Kidney (tissue), 13 donors: ENCODE measurements at regions not wholly inside any gene's neighbourhood (a gene's known extent, or its start where the extent isn't known, plus 50 kb on each side); places are given as distances from the start of the nearest gene placed in this dataset.

Source experiments
- DNase-seq, 5 donors: peaks; one replicate each; pipeline ENCODE4 v3.0.0-alpha.2; 2013 to 2020
- FAIRE-seq: peaks from 2 replicates; lab custom pipeline; 2012; peaks lifted over from hg19 to GRCh38; lab: Jason Lieb, UNC
- H3K27ac ChIP-seq, 2 donors: one replicate each; pipeline ENCODE4 v1.7.0; 2013; ENCODE audit warnings: low read depth in 2 of 2, low read length in 2 of 2, inconsistent platforms in 1 of 2
- H3K27me3 ChIP-seq: one replicate; pipeline ENCODE4 v1.7.1; 2013; ENCODE audit warnings: low read length, inconsistent platforms; ENCODE audit not compliant: control insufficient read depth, insufficient read depth
- H3K36me3 ChIP-seq, 3 donors: one replicate each; pipeline versions ENCODE4 v1.7.0 to v1.7.1; 2013; ENCODE audit warnings: low read length in 3 of 3, control low read depth in 1 of 3, inconsistent platforms in 1 of 3; ENCODE audit not compliant: insufficient read depth in 3 of 3, control insufficient read depth in 2 of 3
- H3K4me1 ChIP-seq, 3 donors: one replicate each; pipeline versions ENCODE4 v1.7.0 to v1.7.1; 2013; ENCODE audit warnings: low read length in 3 of 3, inconsistent platforms in 1 of 3, low read depth in 1 of 3; ENCODE audit not compliant: control insufficient read depth in 2 of 3, insufficient read depth in 2 of 3
- H3K4me3 ChIP-seq, 3 donors: one replicate each; pipeline versions ENCODE4 v1.7.0 to v1.8.1; 2013; ENCODE audit warnings: low read length in 3 of 3, control low read depth in 1 of 3, inconsistent platforms in 1 of 3
- H3K9ac ChIP-seq, 3 donors: one replicate each; pipeline versions ENCODE4 v1.7.0 to v1.7.1; 2013; ENCODE audit warnings: low read length in 3 of 3, control low read depth in 1 of 3, inconsistent platforms in 1 of 3
- H3K9me3 ChIP-seq, 3 donors: one replicate each; pipeline versions ENCODE4 v1.7.0 to v1.7.1; 2013; ENCODE audit warnings: low read length in 3 of 3, control low read depth in 1 of 3, inconsistent platforms in 1 of 3; ENCODE audit not compliant: control insufficient read depth in 2 of 3, insufficient read depth in 1 of 3
- CTCF ChIP-seq: IDR thresholded peaks from 3 replicates; pipeline ENCODE4 v1.5.1; 2012; ENCODE audit warnings: mild to moderate bottlenecking, moderate library complexity, borderline replicate concordance; ENCODE audit not compliant: insufficient read depth; ENCODE audit errors: extremely low read depth
- intact Hi-C: fragments of 100-400 bp; cut with DNase I; formaldehyde crosslinking; loops from one replicate; pipeline ENCODE4 v1.11.1; 2022
- donor health status: control.
- donor health status: control.
- donor health status: control.
- donor health status: control.
- donor health status: control.
- donor health status: DM: yes; HTN: yes; CAD: no.
- donor health status: Normal renal cell carcinoma (clear cell type).

- Histone ChIP-seq H3K27ac (no peak overlapping the region), H3K36me3 (no peaks in the 10 kb centered on the region), H3K9ac (no peak overlapping the region), H3K27me3 (no peaks in the 10 kb centered on the region), H3K4me1 (no peaks in the 10 kb centered on the region), H3K4me3 (no peak overlapping the region), H3K9me3 (no peaks in the 10 kb centered on the region)
- no peak for FAIRE-seq
- no peak for TF ChIP-seq CTCF
- DNase-seq, result no peak
- intact Hi-C loops, result no loop called here
Measured at GRCh38 chr3:24802614-24803013, 308.0 kb upstream of the THRB start.

GRCh38 chr3:24804095-24804494, 309.4 kb upstream of the THRB start:
- Histone ChIP-seq H3K27me3 (no peaks in the 10 kb centered on the region), H3K9me3 (no peaks in the 10 kb centered on the region), H3K9ac (no peak overlapping the region), H3K27ac (no peak overlapping the region), H3K36me3 (no peaks in the 10 kb centered on the region), H3K4me1 (no peaks in the 10 kb centered on the region), H3K4me3 (no peak overlapping the region)
- no peak for FAIRE-seq
- intact Hi-C loops, result no loop called here
- TF ChIP-seq CTCF, result no peak
- no peak for DNase-seq

GRCh38 chr3:24810881-24811280, 316.2 kb upstream of the THRB start:
- TF ChIP-seq CTCF, result no peak
- H3K4me1 ChIP-seq, result peaks cover 0 to 4% (median 0%) of the 10 kb centered on the region in 3 donors
- H3K4me3 ChIP-seq, result no peak overlapping the region
- no peak overlapping the region for H3K9ac ChIP-seq
- H3K27ac ChIP-seq, result no peak overlapping the region
- no peaks in the 10 kb centered on the region for H3K9me3 ChIP-seq
- DNase-seq (peak in 1 of 5 donors; percentile 49), FAIRE-seq (no peak)
- H3K27me3 ChIP-seq, result no peaks in the 10 kb centered on the region
- no peaks in the 10 kb centered on the region for H3K36me3 ChIP-seq
- intact Hi-C loops, result no loop called here

GRCh38 chr3:24812116-24812515, 317.5 kb upstream of the THRB start:
- FAIRE-seq, result no peak
- no peak overlapping the region for H3K4me3 ChIP-seq
- no peak overlapping the region for H3K27ac ChIP-seq
- no peaks in the 10 kb centered on the region for H3K27me3 ChIP-seq
- no peak overlapping the region for H3K9ac ChIP-seq
- no peaks in the 10 kb centered on the region for H3K36me3 ChIP-seq
- peaks cover 0 to 4% (median 0%) of the 10 kb centered on the region in 3 donors for H3K4me1 ChIP-seq
- no peaks in the 10 kb centered on the region for H3K9me3 ChIP-seq
- TF ChIP-seq CTCF, result no peak
- no peak for DNase-seq
- intact Hi-C loops, result no loop called here
